ENCODE measurements at regions not wholly inside any gene's neighbourhood (a gene's known extent, or its start where the extent isn't known, plus 50 kb on each side); places are given as distances from the start of the nearest gene placed in this dataset.
"Not testable (repeated sequence)": the region's sequence is repeated elsewhere in the genome, so short reads cannot be mapped to it uniquely, and the experiment has no call there.

DNA sequence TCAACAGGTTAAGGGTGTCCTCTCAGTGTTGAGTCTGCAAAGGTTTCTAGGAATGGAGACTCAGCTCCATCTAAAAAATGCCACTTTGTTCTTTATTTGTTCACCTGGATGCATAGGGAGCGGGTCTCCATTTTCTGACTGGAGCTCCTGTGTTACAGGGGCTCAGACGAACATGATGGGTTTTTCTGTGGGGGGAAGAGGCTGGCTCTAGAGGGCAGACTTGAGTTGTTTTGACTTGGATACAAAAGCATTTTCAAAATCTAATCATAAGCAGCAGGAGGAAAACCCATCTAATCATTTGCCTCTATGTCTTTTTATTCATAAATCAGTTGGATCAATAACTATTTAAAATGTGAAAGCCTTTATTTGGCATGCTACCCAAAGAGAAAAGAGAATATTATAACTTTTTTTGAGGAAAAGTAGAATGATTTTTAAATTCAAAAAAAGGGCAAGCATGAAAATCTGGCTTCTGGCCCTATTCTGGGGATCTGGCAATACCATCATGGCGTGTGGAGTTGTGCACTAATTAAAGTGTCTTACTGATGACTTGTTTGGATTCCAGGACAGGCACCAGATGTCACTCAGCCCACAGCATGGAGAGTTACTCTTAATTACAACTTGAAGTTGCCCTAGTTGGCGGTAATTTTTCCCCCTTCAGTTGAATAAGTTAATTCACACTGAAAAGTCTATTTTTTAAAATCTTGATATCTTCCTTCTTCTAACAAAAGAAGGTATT, 594.9 kb downstream of the REEP3 start:
- DNase-seq (ENCODE audit: low read depth): no peak

DNA sequence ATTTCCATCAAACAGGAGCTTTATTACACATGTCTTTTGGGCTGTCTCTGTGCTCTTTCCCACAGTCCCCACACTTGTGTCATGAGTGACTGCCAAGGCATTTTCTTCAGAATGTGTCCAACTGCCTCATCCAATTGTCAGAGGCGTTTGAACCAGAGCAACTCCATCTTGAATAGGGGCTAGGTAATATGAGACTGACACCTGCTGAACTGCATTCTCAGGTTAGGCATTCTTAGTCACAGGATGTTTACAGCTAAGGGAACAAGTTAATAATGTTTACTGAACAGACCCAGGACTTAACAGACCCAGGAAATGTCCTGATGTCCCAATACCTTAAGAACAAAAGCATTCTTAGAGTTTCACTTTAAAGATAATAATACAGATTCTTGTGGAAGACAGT, 595.5 kb downstream of the REEP3 start:
- no peak for DNase-seq (ENCODE audit: low read depth)

DNA sequence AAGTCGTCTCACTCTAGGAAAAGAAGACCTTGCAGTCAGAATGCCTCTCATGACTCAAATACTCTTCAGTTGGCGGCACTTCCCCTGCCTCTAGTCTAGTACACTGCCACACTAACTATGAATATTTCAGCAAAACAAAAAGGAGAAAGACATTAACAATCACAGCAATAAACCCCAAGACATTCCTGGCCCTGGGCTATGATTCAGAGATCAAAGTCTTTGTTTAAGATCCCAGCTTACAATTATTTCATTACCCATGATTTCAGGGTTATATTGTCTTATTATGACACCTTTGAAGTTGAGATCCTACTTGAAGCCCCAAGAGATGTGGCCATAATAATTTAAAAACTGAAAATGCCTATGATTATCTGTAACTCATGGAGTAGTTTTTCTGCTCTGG, 597.5 kb downstream of the REEP3 start:
- no peak for DNase-seq (ENCODE audit: low read depth)

DNA sequence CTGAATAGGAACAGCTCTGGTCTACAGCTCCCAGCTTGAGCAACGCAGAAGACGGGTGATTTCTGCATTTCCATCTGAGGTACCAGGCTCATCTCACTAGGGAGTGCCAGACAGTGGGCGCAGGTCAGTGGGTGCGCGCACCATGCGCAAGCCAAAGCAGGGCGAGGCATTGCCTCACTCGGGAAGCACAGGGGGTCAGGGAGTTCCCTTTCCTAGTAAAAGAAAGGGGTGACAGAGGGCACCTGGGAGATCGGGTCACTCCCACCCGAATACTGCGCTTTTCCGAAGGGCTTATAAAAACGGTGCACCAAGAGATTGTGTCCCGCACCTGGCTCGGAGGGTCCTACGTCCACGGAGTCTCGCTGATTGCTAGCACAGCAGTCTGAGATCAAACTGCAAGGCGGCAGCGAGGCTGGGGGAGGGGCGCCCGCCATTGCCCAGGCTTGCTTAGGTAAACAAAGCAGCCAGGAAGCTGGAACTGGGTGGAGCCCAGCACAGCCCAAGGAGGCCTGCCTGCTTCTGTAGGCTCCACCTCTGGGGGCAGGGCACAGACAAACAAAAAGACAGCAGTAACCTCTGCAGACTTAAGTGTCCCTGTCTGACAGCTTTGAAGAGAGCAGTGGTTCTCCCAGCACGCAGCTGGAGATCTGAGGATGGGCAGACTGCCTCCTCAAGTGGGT, 599.2 kb downstream of the REEP3 start:
- not testable (repeated sequence) for DNase-seq (ENCODE audit: low read depth)

DNA sequence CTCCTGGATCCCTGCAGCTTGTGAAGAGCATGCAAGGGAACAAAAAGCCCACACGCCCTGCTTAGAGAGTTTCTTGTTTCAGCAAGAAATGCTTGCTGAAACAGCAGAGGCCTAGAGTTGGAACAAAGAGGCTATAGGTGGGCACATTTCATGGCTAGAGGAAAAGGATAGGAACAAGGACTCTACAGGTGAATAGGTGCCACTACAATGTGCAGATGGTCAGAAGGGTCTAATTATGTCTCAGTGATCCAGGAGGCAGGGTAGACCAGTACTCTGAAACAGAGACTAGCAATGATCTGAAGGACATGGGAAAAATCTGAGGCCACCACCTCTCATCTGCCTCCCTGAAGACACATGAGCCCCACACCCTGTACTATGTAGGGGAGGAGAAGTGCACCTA, 609.0 kb downstream of the REEP3 start:
- DNase-seq (ENCODE audit: low read depth): no peak

DNA sequence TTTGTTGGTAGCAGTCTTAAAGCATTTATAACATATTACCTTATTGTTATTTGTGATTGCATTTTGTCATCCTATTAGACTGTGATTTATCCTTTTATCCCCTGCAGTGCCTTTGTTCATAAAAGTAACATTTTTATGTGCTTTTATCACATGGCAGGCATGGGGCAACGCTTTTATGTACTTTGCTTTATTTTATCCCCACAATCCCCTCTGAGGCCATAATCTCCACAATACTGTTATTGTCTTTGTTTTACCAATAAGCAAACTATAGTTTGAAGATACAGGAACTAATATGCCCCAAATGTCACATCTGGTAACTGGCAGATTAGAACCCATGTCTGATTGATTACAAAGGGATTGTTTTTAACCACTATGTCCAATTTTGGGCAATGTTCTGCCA, 613.5 kb downstream of the REEP3 start:
- no peak for DNase-seq (ENCODE audit: low read depth)

DNA sequence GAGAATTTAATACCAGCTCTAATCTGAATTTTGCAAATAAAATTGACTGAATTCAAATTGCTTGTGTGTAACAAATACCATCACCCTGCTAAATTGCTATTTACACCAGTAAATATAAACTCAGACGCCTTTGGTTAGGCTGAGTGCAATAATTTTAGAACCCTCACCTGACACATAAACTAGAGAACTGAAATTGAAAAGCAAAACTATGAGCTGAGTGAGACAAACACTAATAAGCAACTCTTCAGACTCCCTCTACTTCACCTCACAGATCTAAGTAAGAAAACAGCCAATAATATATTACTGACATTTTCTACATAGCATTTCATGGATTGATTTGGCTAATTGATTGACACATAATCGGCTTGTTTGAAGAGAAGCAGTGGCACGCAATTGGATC, 621.2 kb downstream of the REEP3 start:
- no peak for DNase-seq (ENCODE audit: low read depth)

DNA sequence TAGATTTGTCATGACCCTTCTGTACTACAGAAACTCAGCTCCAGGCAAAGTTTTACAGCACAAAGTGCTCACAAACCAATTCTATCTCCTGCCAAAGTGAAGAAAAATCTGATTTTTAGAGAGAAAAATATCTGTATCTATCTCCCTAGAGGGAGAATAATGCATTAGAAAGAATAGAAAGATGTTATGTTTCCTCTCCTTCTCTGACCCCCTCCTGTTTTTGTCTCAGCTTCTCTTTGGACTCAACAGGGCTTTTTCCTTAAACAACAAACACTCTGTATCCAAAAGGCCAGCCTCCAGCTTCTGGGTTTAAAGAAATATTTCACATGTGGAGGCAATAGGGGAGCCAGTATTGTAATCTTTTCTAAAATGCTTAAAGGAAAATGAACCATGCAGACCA, 627.4 kb downstream of the REEP3 start:
- no peak for DNase-seq (ENCODE audit: low read depth)

DNA sequence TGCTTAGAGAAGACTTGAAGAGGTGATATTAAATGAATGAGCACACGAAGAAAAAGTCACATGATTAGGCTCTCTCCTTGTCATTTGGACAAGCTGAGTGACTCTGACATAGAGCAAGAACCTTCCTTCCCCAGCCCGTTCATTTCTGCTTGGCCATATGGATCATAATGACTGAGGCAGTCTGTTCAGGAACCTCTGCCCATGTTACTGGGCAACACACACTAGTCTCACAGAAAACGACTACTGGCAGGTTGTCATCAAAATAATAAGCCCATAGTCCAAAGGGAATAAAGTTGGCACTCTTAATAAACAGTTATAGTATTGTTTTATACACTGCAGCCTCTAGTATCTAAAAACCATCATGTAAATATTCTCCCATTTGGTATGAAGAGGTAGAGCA, 635.0 kb downstream of the REEP3 start:
- DNase-seq (ENCODE audit: low read depth): no peak

DNA sequence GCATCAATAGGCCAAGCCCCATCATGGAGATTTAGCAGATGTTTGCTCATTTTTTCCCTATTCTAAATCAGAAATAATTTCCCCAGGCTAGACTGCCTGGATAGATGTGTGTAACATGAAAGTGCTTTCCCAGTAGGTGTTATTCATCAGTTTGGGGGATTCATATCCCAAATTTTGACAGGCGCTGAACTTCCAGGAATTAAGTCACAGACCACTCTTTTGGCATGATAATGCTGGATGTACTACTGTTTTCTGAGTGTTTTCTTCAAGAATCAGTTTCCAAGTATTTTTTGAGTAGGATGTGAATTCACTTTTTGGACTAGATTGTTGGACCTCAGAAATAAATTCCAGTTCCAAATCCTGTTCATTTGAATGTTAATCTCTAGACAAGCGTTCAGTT, 637.4 kb downstream of the REEP3 start:
- no peak for DNase-seq (ENCODE audit: low read depth)

DNA sequence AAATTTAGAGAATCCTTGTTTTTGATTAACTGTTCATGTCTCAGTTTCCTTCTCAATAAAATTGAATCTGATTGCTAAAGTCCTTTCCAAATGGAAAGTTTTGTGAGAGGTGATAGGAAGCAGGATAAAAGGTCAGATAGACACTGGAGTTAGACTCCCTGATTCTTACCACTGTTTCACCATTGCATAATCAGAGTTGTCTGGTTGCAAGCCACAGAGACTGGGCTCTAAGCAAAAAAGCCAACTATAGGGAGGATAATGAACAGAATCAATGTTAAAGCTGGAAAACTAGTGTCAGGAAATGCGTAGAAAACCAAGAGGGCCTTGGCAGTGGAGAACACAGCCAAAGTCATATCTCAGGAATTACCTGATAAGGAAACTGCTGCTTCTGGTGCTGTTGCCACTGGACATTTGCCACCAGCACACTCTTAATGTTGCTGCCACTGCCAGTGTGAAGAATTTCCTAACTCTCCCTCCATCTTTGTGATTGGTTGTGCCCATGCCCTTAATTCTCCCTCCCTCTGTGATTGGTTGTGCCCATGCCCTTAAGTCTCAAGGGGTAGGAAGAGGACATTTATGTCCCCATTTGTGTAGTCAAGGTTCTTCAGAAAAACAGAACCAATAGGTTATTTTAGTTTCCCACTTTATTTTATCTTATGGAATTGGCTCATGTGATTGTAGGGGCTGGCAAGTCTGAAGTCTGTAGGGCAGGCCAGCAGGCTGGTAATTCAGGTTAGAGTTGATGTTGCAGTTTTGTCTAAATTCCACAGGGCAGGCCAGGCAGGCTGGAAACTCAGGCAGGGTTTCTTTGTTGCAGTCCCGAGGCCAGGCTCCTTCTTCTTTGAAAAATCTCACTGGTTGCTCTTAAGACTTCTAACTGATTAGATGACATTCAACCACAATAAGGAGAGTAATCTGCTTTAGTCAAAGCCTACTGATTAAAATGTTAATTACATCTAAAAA, 639.0 kb downstream of the REEP3 start:
- DNase-seq (ENCODE audit: low read depth): no peak

DNA sequence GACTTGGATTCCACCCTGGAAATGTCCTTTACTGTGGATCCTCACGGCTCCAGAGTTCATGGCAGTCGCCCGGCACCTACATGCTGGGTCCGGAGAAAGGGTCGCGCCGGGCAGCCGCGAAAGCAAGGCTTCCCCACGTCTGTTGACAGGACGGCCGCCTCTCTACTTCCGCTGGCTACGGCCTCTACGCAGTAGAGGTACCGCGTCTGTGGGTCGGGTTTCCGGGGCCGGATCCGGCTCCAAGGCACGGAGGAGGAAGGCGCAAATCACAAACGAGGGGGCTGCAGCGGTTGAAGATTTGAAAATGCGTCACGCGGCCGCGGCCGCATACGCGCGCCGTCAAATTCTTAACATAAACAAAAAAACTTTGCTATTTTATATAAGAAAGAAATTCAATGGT, 649.6 kb downstream of the REEP3 start:
- DNase-seq (ENCODE audit: low read depth): no peak

DNA sequence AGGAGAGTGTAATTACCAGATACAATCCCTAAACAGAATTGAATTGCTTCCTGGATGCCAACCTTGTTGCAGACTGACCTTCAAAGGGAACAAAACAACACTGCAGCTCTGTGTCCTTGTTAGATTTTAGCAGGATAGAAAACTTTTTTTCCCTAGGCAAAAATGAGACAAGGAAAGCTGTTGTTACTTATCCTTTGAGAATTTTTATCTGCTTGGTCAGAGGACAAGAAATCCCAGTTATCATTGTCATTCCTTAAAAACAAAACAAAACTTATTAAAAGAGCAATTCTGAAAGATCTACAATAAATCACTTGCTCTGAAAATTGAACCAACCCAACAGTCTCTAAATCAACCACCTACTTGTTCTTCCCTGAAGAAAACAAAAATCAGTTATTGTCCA, 652.6 kb downstream of the REEP3 start:
- no peak for DNase-seq (ENCODE audit: low read depth)

DNA sequence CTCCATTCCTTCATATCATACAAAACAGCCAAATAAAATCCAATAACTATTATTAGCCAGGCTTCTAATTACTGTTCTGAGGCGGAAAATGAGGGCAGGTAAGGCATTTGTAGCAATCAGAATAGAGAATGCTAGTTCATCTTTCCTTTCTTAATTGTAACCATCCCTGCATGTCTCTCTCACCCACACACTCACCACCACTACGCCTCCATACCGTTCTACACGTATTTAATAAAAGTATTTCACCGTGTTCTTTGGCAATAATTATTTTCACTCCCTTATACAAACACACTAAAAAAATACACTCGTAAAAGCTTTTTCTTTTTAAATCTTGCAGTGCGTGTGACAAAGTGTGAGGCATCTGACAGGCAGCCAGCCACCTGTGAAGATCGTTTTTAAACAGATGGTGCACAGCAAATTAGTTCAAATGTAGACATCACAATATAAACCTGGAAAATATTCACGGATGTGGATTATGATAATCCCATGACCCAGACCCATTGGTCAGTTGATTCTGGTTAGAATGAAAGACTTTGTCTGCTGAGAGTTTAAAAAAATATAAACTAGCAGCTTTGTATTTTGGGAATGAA, 653.6 kb downstream of the REEP3 start:
- DNase-seq (ENCODE audit: low read depth): no peak

DNA sequence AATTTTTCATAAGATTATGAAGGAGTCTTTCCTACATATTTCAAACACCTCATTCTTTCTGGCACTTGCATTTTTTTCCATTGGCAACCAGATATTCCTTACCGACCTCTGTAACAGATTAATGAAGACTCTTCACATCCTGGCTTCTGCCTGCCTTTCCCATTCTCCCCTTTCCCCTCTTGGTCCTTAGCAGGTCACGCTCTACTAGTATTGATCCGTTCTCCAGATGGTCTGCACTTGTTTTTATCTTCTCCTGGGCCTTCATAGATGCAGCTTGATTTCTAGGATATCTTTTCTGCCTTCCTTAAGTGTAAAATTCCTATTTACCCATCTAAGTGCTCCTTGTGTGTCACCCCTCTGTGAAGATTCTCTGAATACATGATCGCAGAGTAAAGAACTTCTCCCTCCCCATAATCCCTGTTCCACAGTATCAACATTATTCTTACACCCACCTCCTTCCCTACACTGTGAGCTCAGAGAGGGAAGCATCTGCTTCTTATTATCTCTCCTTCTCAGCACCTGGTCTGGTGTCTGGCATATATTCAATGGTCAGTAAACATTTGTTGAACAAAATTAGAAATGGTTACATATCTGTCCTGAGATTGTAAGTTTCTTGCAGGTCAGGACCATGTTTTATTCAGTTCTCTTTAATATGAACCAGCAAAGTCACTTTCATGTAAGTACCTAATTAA, 654.2 kb downstream of the REEP3 start:
- DNase-seq (ENCODE audit: low read depth): no peak

DNA sequence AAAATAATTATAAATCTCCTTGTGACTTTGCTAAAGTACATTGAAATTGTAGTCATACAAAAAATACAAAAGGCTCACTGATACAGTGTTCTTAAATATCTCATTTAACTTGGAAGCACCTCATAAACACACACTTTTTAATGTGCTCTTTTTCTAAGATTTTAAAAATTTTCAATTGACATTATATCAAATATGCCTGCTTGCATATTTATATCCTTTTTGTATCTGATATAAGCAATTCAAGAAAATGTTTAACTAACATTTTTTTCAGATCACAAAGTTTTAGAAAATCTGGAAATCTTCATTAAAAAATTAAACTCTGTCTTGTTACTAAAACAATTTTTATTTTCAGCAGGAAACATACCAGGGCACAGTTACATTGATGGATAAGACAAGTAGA, 661.5 kb downstream of the REEP3 start:
- DNase-seq (ENCODE audit: low read depth): no peak

DNA sequence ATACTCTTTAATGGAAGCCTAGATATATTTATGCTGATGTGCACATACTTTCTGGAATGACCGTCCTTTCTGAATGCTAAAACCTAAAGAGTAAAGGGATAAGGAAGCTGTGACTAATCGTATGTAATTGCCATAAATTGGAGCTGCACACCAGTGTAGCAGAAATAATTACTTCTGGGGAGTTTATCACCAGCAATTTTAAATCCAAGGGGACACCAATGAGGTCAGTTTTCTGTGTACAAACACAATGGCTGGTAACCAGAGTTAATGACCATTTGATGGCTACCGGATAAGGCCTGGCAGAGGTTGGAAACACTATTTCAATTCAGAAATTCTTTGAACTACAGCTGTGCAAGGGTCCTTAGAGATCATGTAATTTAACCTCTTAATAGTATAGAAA, 670.1 kb downstream of the REEP3 start:
- no peak for DNase-seq (ENCODE audit: low read depth)

DNA sequence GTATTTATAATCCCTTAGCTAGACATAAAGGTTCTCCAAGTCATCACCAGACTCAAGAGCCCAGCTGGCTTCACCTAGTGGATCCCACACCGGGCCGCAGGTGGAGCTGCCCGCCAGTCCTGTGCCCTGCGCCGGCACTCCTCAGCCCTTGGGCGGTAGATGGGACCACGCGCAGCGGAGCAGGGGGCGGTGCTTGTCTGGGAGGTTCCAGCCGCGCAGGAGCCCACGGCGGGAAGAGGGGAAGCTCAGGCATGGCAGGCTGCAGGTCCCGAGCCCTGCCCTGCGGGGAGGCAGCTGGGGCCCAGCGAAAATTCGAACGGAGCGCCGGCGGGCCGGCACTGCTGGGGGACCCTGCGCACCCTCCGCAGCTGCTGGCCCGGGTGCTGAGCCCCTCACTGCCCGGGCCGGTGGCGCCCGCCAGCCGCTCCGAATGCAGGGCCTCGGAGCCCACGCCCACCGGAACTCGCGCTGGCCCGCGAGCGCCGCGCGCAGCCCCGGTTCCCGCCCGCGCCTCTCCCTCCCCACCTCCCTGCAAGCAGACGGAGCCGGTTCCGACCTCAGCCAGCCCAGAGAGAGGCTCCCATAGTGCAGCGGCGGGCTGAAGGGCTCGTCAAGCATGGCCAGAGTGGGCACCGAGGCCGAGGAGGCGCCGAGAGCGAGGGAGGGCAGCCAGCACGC, 675.6 kb downstream of the REEP3 start:
- DNase-seq (ENCODE audit: low read depth): no peak

DNA sequence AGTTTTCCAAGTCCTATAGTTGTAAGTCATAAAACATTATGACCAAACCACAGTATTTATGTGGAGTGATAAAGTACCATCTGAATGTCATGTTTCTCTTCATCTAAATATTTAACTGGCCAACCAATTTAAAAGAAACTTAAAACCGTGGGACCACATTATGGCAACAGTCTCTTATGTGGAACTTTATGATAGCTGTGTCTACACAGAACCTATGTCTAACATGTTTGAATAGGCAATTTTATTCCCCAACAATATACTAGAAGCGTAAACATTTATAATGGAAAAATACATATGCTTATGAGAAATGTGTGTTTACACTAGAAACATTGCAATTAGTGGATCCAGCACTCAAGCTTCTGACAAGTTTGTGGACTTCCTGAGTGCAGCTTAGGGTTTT, 680.7 kb downstream of the REEP3 start:
- no peak for DNase-seq (ENCODE audit: low read depth)

DNA sequence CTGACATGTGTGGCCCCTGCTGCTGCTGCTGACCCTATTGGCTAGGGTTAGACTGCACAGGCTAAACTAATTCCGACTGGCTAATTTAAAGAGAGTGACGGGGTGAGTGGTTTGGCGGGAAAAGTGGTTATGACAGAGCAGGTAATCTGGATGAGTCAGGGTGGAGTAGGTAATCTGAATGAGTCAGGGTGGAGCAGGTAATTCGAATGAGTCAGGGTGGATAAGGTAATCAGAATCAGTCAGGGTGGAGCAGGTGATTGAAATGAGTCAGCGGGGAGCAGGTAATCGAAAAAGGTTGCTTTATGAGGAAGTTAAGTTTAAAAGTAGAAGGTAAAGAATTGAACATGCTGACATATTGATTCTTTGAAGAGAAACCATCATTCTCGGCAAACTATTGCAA, 683.3 kb downstream of the REEP3 start:
- DNase-seq (ENCODE audit: low read depth): not testable (repeated sequence)

DNA sequence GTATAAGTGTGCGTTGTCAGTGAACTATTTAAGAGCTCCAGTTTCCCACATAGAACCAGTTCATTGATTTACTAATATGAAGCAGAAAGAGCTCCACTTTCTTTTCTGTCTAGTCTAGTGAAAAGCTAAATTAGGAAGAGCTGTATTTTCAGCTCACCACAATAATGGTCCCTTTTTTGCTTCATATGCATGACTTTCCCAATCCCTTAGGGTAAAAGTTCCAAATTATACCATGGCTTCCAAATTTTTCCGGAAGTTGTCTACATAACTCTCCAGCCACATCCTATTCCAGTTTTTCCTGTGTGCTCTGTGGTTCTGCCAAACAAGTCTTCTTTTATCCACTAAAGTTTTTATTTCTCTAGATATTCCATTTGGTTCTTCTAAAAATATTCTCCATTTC, 685.2 kb downstream of the REEP3 start:
- no peak for DNase-seq (ENCODE audit: low read depth)

Measured in ELR (cell line).